ENCODE measurements at regions not wholly inside any gene's neighbourhood (a gene's known extent, or its start where the extent isn't known, plus 50 kb on each side); places are given as distances from the start of the nearest gene placed in this dataset.

DNA sequence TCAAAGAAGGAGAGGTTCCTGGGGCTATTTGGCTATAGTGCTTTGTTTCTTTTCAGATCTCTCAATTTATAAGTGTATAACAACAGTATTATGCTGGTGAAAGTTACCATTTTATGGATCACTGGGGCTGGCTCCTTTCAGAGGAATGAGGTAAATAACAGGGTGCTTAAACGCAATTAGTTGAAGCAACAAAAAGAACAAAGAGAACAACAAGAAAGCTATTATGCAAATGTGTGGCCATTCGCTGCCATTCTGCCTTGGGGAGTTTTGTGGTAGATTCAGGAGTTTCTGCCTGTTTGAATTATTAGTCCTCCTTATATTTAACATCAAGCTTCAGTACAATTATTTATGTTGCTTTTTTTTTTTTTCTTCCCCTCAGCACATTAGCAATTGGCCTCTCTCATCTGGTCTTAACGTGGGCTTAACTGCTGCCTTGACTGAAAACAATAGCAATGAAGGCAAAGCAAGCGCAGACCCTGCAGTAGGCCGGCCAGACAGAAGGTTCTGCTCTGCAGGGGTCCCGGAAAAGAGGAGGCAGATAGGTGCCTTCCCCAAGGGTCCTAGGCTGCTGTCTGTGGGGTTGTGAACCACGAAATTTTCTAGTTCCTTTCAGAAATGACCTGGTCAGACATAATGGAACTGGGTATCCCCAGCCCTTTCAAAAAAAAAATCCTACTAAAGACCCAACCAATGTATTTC is 339.9 kb upstream of the PODXL start:
- no peak for DNase-seq

DNA sequence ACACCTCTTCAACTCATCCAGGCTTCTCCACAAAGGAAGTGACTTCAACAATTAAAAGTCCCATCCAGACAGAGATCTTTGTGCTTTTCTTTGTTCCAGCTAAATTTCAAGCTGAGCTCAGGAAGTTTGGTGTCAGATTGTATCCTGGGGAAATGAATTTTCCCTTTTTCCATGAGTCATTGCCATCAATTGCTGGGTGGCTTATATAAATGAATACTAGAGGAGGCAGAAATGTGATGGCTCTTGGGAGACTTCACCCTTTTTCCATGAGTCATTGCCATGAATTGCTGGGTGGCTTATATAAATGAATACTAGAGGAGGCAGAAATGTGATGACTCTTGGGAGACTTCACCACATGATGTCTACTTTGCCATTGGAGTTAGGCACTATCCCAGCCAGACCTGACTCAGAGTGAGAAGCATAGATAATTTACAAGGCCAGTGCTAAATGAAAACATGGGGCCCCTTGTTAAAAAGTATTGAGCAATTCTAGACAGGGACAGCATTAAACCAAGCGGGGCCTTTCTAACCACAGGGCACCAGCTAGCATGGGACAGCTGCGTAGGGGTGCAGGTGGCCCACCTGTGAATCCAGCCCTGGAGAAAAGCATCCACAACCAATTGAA is 339.2 kb upstream of the PODXL start:
- no peak for DNase-seq

DNA sequence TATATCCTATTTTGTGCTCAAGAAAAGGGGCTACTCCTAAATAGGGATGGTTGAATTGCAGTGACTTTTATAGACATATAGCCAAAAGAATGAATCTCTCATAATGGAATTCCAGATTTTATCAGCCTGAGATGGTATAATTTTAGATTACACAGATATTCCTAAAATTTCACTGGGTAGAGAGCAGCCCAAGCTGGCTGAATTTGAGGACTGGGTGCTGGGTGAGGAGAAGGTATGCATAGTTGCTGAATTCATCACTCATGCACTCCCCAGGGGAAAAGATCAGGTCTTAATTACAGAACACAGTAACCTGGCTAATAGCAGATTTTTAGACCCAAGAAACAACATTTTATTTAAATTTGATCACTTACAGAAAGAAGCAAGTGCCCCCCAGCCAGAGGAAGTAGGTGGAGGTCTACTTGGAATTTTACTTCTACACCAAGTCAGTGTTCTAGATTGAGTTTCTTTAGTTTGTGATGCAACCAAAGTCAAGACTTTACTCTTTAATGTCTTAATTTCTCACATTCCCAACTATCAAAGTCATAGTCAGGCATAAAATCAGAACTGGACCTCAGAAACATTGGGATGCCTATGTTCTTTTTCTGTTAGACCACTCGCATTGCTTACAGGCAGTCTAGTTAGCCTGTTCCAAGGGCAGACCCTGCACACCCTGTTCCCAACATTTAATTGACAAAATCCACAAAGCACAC is 337.4 kb upstream of the PODXL start:
- no peak for DNase-seq

DNA sequence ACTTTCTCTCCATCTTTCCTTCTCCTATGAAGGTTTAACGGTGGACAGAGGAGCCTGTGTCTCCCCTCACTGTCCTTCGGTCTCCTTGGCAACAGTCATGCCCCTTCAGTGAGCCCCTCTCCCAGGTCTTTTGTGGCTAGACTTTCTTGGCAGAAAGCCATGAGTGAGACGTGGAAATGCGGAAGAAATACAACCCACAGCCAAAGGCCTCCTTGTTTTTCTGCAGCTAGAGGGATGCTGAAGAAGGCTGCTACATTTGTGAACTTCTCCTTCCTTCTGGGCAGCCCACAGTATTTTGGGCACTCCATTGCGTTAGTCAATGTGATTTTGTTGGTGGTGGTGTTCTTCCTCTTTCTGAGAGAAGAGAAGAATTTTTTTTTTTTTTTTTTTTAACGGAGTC is 333.7 kb upstream of the PODXL start:
- no peak for DNase-seq

DNA sequence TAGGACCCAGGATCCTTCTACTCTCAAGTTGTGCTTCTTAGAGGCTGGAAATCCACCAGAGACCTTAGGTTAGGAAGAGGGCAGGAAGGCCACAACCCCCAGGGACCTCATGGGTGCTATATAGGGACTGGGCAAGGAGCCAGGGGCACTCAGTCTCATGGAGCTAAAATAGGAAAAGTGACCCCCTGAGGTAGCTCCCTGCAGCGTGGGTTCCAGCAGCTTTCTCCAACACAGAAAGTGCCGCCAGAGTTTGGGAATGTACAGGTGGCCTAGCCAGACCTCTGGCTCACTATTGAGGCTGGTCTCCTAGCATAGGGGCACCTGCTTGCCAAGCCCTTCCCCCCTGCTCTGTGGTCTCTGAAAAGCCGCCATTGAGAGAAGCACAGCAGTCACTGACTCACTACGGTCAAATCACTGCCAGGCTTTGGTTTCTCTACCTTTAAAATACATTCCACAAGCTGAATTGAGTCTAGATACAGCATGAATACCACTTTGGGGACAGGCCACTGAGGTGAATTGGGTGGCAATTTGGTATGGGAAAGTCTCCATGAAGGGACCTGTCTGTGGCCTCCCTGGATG is 333.2 kb upstream of the PODXL start:
- no peak for DNase-seq

DNA sequence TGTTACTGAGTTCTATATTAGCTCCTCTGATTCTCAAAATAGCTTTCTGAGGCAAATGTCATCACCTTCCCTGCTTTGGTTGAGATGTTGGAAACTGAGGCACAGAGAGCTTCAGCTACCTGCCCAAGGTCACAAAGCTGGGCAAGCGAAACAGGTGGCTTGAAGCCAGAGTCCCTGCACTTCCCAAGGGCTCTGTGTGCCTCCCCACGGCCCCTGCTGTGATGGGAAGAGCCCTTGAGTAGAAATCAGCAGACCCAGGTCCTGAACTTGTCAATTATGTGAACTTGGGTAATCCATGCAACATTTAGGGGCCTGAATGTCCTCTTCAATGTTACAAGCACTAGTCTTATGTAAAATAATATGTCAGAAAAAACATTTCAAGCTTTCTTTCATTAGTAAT is 327.3 kb upstream of the PODXL start:
- DNase-seq, result no peak

DNA sequence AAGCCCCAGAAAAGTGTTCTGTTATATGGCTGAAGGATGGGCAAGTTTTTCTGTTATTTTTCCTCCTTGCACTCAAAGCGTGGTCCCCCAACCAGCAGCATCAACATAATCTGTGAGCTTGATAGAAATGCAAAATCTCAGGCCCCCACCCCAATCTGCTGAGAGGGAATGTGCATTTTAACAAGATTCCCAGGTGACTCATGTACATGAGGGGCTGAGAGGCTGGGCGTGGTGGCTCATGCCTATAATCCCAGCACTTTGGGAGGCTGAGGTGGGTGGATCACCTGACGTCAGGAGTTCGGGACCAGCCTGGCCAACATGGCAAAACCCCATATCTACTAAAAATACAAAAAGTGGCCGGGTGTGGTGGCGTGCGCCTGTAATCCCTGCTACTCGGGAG is 326.8 kb upstream of the PODXL start:
- DNase-seq, result no peak

DNA sequence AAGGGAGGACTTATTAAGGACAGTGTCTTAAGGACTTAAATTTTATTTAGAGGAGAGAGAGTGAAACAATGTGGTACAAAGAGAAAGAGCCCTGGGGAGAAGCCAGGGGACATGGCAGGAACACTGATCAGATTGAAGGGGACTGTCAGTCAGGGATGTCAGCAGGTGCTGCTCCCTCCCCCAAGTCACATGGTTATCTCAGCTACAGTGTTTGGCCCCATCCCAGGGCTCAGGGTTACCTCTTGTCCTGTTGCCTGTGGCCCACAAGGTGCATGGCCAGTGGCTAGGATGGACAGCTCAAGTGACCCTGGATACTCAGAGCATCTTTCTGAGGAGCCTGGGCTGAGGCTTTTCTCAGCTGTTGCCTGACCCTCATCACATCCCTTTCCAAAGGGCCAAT is 325.9 kb upstream of the PODXL start:
- no peak for DNase-seq

DNA sequence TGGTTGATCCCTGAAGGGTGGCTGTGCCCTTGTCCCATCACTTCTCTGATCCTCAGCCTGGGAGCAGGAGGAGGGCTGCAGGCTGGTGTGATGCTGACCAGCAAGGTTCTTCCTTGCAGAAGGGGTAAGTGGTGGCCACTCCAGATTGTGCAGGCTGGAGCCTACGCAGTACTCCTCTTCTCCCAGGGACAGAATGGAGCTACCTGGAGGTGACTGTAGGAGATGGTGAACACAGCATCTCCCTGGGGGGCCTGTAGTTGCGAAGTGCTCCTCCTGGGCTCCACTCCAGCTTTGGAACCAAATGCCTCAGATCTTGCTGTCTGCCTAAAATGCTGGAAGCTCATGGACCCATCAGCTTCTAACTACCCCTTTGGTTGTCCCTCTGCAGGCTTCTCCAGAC is 323.6 kb upstream of the PODXL start:
- DNase-seq, result no peak

DNA sequence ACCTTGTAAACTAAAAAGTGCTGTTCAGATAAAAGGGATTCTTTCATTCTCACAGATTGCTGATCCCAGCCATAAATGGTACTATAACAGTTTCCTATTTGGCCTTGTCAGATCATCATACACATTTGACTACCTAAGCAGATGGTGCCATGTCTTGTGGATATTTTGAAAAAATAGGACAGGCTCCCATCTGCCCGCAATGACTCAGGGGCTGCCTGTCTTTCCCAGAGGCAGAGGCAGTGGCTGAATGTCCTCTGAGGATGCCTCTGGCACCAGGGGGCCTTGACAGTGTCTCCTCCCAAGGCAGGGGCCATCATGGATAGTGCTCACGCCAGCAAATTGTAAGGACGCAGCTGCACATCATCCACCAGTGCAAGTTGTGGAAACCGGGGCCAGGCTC is 323.0 kb upstream of the PODXL start:
- DNase-seq, result no peak

DNA sequence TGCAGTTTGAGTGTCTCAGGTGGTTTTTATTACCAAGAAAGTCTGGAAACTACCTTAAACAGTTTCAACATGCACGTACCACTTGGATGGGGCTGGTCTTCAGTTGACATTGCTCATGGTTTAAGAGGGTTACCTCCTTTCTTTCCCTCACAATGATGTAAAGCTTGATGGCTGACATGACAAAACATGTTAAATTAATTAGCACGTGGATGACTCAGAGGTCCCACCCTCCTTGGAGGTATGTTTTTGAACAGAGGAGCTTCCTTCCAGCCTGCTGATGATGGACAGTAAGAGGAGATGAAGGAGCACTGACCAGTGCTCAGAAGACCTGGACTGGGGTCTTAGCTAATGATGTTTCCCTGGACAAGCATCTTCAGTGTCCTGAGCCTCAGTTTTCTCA is 322.3 kb upstream of the PODXL start:
- no peak for DNase-seq

DNA sequence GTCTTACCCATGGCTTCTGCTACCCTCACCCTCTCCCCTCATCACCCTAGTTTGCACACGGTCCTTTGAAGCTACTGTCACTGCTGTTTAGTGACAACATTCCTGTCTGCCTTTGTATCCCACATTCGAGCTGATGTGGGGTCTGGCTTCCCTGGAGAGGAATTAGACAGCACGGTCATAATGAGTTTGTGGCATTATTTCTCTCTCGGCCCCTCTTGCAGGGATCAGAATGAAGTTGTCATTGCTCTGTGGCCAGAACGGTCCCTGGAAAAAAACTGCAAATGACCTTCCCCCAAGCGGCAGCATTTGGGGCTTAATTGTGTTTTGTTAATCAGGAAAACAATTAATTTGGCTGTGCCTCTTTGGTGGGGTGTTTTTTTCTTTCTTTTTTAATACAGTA is 317.2 kb upstream of the PODXL start:
- DNase-seq, result no peak

DNA sequence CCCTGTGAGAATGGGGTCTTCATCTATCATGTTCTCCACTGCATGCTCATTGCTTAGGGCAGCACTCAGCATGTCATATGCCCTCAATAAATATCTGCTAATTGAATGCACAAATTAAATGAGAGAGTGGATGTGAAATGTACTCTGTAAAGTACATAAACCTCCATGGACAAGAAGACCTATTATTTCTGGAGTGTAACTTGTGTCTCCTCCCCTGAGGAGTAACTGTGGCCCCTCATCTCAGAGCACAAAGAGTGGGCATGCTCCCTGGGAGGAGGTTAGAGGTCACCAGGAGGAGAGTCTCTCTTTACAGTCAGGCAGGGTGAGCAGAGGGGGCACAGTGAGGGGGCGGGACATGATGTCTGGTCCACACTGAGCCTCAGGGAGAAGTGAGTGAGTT is 313.6 kb upstream of the PODXL start:
- DNase-seq, result no peak

DNA sequence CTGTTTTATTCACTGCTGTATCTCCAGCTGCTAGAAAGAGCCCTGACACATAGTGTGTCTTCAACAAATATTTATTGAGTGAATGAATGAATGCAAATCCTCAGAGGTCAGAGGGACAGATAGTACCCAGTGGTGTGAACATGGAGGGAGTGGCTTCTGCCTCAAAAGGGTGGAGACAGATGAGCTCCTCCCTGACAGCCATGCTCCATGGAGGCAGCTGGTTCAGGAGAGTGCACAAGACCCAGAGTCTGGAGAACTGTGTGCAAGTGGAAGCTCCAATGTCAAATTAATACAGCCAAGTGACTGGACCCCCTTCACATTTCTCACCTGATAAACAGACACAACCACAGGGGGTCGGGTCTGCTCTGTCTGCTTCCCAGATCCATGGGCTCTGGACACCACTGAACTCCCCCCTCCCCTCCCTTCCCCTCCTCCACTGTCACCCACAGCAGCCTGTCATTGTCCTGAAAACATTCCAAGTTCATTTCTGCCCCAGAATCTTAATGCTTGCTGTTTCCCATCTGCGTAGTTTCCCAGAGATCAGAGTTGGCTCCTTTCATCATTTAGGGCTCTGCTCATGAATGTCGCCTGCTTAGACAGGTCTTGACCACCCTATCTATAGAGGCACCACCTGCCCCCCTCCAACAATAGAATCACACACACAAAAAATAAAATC is 312.9 kb upstream of the PODXL start:
- no peak for DNase-seq

DNA sequence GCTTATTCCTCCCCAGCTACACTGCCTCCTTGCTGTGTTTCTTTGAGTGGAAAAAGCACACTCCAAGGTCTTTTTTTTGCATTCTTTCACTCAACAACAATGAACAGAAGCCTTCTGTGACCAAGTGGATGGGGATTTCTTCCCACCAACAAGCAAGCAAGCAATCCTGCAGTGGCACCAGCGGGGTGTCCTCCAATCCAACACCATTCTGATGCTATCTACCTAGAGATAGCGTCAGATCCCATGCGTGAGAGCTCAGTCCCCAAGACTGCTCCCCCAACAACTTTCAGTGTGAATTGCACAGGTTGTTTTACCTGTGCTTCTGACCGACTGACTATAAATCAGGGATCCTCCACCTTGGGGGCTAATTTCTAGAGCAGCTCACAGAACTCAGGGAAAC is 311.0 kb upstream of the PODXL start:
- DNase-seq, result no peak

DNA sequence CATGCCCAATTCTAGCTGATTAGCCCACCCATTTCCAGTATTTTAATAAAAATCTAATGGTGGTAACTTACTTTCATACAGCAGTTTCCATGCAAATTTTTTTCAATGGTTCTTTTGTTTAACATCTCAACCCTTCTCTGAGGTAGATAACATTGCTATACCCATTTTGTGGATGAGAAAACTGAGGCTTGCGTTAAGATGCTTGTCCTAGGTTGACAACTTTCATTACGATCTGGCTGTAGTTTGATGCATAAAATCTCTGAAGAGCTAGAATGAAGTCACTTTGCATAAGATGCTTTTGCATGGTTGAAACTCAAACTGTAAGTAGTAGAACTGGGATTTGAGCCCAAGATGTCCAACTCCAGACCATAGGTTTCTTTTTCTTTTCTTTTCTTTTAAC is 309.5 kb upstream of the PODXL start:
- DNase-seq, result no peak

DNA sequence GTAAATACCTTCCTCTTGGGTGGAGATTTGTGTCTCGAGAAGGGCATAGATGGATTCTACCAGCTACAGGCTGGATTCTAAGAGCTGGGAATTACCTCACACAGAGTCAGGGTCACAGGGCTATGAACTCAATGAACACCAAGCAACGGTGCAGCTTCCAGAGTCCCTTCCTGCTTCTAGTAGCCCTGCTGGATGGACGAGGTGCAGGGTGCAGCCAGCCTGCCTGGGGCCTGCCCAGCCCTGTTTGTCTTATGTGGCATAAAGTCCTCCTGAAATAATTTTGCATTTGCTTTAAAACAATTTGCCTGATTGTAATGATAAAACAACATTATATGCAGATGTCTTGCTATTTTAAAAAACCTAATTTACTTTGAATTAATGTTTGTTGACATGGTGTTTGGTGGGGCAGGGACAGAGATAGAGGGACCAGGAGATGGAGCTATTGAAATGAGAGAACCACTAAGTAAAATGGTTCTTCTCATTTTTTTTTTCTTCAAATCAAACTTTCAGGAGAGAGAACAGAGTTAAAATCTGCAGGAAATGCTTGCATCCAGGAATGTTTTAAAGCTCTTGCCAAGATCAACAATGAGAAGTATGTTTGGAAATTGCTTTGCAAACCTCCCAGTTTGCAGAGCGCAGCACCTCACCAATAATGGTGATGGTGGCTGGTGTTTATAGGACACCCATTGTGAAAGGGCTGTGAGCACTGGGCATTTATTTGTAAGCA is 305.4 kb upstream of the PODXL start:
- no peak for DNase-seq

DNA sequence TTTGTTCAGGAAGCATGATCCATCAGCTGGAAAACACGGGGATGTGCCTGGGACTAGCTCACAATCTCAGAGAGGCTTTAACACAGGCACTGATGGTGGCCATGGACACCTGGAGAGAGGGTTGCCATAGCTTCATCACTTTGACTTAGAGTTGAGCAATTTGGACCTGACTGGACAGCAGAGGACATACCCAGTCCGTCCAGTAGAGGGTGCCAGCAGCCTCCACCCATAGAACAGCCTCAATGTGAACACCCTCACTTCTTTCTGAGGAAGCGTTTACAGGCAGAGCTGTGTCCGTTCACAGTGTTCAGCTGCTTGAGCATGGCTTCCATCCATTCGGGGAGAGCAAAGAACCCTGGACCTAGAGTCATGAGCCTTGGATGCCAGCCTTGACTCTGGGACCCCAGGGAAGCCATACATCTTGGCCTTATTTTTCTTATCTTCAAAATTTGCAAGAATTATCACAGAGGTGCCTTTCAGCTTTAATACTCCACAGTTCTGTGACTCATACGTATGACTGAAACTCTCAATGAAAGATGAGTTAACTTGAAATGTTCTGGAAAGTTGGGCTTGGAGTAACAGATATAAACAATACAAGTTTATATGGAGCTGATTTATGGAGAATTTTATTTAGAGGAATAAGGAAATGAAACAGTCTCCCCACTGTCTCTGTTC is 302.9 kb upstream of the PODXL start:
- peak; percentile 9 to 27 for DNase-seq

DNA sequence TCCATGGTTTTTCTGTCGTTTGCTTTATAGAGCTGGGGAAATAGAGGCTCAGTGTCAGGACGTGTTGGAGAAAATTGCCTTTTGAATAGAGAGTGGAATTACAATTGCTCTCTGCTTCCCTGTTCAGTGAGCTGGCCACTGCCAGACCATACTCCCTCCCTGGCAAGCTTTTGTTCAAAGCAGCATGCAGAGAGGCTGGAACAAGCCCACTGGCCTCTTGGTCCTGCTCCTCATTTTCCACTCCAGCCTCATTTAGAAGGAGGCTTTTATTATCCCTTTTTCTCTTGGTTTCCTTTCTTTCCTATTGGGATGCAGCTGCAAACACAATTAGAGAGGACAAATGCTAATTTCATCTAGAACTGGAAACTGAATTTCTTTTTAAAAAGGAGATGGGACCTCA is 302.2 kb upstream of the PODXL start:
- no peak for DNase-seq

DNA sequence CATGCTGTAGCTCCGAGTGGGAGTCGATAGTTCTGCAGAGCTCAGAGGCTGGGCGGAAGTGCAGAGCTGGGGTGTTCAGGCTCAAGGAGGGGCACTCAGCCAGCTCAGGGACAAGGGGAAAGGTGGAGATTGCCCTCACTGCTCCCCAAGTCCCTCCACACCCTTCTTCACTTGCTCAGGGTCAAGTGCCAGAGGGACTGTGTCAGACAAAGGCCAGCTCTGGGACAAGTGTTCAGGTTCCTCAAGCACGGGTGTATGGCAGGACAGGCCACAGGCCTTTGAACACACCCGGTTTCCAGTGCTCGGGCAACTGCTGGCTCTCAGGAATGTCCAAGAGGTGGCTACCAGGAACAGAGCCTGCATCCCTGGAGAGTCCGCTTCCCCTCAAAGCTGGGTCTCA is 293.0 kb upstream of the PODXL start:
- DNase-seq, result no peak

DNA sequence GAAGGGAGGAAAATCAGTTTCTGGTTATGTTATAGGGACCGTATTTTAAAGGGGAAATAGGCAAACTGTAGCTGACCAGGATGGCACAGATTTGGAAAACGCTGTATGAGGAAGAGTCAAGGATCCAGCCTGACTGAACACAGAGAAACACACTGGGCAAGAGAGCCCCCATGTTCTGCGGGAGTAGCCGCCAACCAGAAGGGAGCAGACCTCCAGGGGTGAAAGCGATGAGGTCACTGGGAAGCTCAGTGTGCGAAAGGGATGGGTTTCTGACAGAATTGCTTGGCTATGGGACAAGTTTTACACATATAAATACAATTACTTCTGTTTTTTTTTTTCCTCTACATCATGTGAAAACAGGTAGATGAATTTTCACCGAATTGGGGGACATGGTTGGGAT is 291.6 kb upstream of the PODXL start:
- no peak for DNase-seq
